Liver (tissue), 3 donors: ENCODE measurements at regions not wholly inside any gene's neighbourhood (a gene's known extent, or its start where the extent isn't known, plus 50 kb on each side); places are given as distances from the start of the nearest gene placed in this dataset.

Experiments
- ATF3 ChIP-seq: IDR thresholded peaks from 2 replicates; pipeline ENCODE4 v1.6.1; 2016; ENCODE audit warnings: antibody characterized with exemption
- CTCF ChIP-seq: fragments of 150-350 bp; IDR thresholded peaks from 2 replicates; pipeline ENCODE4 v1.5.1; 2017; ENCODE audit warnings: improper control_type of control experiment, low read depth, low read length; ENCODE audit not compliant: missing input control
- EGR1 ChIP-seq, 2 donors: IDR thresholded peaks; 2 replicates each; pipeline ENCODE4 v1.6.1; 2016 to 2018; ENCODE audit warnings: antibody characterized with exemption in 2 of 2, low read depth in 2 of 2
- NR2F2 ChIP-seq: IDR thresholded peaks from 2 replicates; pipeline ENCODE4 v1.6.1; 2016; ENCODE audit warnings: antibody characterized with exemption
- YY1 ChIP-seq: IDR thresholded peaks from 2 replicates; pipeline ENCODE4 v1.6.1; 2016; ENCODE audit warnings: antibody characterized with exemption, mild to moderate bottlenecking
- donor health status: healthy.
- donor health status: healthy.

GRCh38 chr17:52536489-52536888 is 378.0 kb upstream of the CA10 start:
- no peak for TF ChIP-seq ATF3
- TF ChIP-seq CTCF, result no peak
- no peak for TF ChIP-seq EGR1 (IDR thresholded peaks at IDR 0.05; ENCODE audit: low read depth in 2 of 2)
- TF ChIP-seq NR2F2, result no peak
- TF ChIP-seq YY1, result no peak
